BE2C (cell line): ENCODE measurements at regions not wholly inside any gene's neighbourhood (a gene's known extent, or its start where the extent isn't known, plus 50 kb on each side); places are given as distances from the start of the nearest gene placed in this dataset.
"Not testable (repeated sequence)": the region's sequence is repeated elsewhere in the genome, so short reads cannot be mapped to it uniquely, and the experiment has no call there.

Experiments
- DNase-seq: peaks from one replicate; pipeline ENCODE4 v3.0.0-alpha.2; 2020
- H3K27me3 ChIP-seq: fragments of 250-450 bp; sonication (Bioruptor Pico); 2 replicates; pipeline ENCODE4 v1.5.1; 2020; ENCODE audit warnings: mild to moderate bottlenecking
- H3K36me3 ChIP-seq: fragments of 250-450 bp; sonication (Bioruptor Pico); 2 replicates; pipeline ENCODE4 v1.5.1; 2020; ENCODE audit warnings: mild to moderate bottlenecking
- H3K4me1 ChIP-seq: fragments of 250-450 bp; sonication (Bioruptor Pico); 2 replicates; pipeline ENCODE4 v1.5.1; 2020
- H3K4me3 ChIP-seq: 2 replicates; pipeline ENCODE4 v1.5.1; 2011; ENCODE audit warnings: low read depth, low read length
- H3K9me3 ChIP-seq: fragments of 250-450 bp; sonication (Bioruptor Pico); 2 replicates; pipeline ENCODE4 v1.5.1; 2020
- CTCF ChIP-seq: IDR thresholded peaks from 2 replicates; pipeline ENCODE4 v1.5.1; 2012; ENCODE audit warnings: mild to moderate bottlenecking, low read depth, low read length

GRCh38 chr13:44713788-44714469, 137.8 kb upstream of the TSC22D1 start:
- DNase-seq, result no peak
- Histone ChIP-seq H3K9me3 (no peaks in the 10 kb centered on the region), H3K4me3 (no peak overlapping the region), H3K27me3 (no peaks in the 10 kb centered on the region), H3K4me1 (no peaks in the 10 kb centered on the region; the same call in none of the 2 replicates), H3K36me3 (no peaks in the 10 kb centered on the region)
- TF ChIP-seq CTCF, result no peak

GRCh38 chr13:44711706-44712105, 135.6 kb upstream of the TSC22D1 start:
- H3K27me3 ChIP-seq, result no peaks in the 10 kb centered on the region
- no peak for DNase-seq
- no peak overlapping the region for H3K4me3 ChIP-seq
- TF ChIP-seq CTCF, result no peak
- H3K9me3 ChIP-seq, result no peaks in the 10 kb centered on the region
- H3K4me1 ChIP-seq, result no peaks in the 10 kb centered on the region; the same call in none of the 2 replicates
- H3K36me3 ChIP-seq, result no peaks in the 10 kb centered on the region

DNA sequence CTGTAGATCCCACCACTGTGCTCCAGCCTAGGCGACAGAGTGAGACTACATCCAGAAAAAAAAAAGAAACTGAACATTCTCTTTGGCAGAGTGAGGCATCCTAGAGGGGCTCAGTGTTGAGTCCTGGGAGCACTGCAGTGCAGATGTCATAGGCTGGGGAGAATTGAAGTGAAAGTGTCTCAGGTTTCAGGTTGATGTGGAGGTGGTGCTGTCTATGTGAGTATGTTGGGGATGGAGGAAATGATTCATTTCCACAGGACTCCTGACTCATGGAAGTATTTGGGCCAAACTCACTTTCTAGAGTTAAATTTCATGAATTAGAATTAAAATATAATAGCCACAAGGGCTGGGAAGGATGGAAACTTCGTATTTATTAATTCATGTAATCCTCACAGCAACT, 134.4 kb upstream of the TSC22D1 start:
- Histone ChIP-seq H3K36me3 (no peaks in the 10 kb centered on the region), H3K27me3 (no peaks in the 10 kb centered on the region), H3K9me3 (no peaks in the 10 kb centered on the region), H3K4me3 (no peak overlapping the region), H3K4me1 (no peaks in the 10 kb centered on the region)
- TF ChIP-seq CTCF, result no peak
- no peak for DNase-seq

- not testable (repeated sequence) for H3K27me3 ChIP-seq, H3K4me1 ChIP-seq, H3K4me3 ChIP-seq, H3K9me3 ChIP-seq, H3K36me3 ChIP-seq, DNase-seq
Observed at GRCh38 chr13:44704811-44705210, 128.7 kb upstream of the TSC22D1 start.

DNA sequence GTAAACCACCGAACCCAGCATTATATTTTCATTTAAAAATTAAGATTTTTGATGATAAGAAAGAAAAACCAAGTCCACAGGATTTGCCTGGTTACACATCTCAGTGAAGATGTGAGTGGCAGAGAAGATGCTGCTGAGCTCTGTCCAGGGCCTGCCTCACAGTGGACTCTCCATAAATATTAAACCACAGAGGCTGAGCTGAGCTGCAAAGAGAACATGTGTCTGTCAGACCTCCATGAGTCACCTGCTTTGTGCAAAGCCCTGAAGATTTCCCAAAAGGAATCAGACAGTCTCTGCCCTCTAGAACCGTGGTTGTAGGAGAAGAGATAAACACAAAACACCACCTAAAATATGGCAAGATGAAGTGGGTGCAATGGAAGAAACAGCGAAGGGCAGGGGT, 127.2 kb upstream of the TSC22D1 start:
- Histone ChIP-seq H3K4me3 (no peak overlapping the region), H3K27me3 (no peaks in the 10 kb centered on the region), H3K9me3 (no peaks in the 10 kb centered on the region), H3K36me3 (no peaks in the 10 kb centered on the region), H3K4me1 (no peaks in the 10 kb centered on the region)
- no peak for DNase-seq
- no peak for TF ChIP-seq CTCF

DNA sequence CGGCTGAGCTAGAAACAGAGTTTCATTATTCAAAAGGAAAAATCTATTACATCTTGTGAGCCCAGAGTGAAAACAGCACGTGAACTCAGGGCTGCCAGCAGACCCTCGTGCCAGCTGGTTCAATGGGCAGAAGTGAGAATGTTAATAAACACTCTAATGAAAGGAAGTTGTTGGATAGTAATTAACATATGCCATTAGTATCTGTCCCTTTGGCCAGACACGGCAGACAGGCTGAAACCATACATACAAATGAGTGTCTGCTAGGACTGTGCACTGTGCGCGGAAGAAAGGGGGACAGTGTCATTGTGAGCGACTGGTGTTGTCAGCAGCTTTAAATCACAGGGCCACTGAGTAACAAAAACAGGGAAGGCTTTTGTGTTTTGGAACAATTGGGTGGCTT, 121.9 kb upstream of the TSC22D1 start:
- DNase-seq, result no peak
- H3K4me3 ChIP-seq, result no peak overlapping the region
- TF ChIP-seq CTCF, result no peak

More for the DNA sequence above, 121.9 kb upstream of the TSC22D1 start:
- H3K27me3 ChIP-seq, result no peaks in the 10 kb centered on the region
- no peaks in the 10 kb centered on the region for H3K36me3 ChIP-seq
- H3K9me3 ChIP-seq, result no peaks in the 10 kb centered on the region
- H3K4me1 ChIP-seq, result no peaks in the 10 kb centered on the region
